ENCODE measurements at regions not wholly inside any gene's neighbourhood (a gene's known extent, or its start where the extent isn't known, plus 50 kb on each side); places are given as distances from the start of the nearest gene placed in this dataset.

DNA sequence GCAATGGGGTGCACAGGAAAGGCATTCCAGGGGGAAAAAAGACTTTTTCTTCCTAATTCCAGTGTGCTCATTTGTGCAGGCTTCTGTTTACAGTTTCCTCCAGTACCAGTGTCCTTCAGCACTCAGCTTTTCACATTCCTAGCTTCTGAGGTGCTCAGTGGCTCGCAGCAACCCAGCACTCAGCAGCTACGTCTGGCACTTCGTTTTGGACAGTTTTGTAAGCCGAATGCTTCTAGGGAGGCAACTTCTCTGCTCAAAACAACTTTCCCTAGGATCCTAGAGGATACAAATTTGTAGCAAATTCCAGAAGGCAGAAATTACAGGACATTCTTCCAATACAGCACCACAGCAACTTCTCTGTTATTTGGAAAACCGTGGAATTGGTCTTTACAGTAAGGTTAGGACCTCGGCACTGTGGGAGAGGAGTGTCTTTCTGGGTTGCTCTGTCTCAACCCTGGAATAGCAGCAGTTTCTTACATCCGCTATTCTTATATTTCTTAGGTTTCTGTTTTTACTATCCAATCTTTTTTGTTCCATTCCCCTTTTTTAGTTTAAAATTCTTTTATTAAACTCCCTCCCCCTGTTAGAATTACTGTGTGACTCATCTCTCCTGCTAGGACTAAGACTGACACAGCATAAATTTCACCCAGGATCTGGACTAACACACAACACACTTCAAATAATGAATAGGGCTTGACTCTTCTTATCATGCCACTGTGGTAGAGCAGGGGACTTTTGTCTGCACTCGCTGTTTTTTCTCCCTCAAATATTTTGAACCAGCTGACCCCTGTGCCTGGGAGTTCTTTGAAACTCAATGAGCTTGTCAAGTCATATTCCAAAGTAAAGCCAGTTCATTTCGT, 1314.7 kb downstream of the FSTL5 start:
- no peak for FAIRE-seq
- H3K4me3 ChIP-seq (ENCODE audit: insufficient read depth, low read depth, low read length) = peak overlapping the region; percentile 62
- Mint-ChIP-seq H3K27me3 (ENCODE audit: low read depth, unreplicated experiment) (no peaks in the 10 kb centered on the region), H3K27ac (ENCODE audit: unreplicated experiment) (peak overlapping the region; percentile 90), H3K4me3 (ENCODE audit: unreplicated experiment) (peak overlapping the region; percentile 50), H3K36me3 (ENCODE audit: low read depth, unreplicated experiment) (no peaks in the 10 kb centered on the region), H3K4me1 (ENCODE audit: low read depth, unreplicated experiment) (peaks cover 25% of the 10 kb centered on the region), H3K9me3 (ENCODE audit: unreplicated experiment) (no peaks in the 10 kb centered on the region)
- peak overlapping the region; percentile 76 for H3K9ac ChIP-seq (ENCODE audit: low read length)
- H3K79me2 ChIP-seq (ENCODE audit: insufficient read depth, low read length) = no peaks in the 10 kb centered on the region
- H3K27me3 ChIP-seq (ENCODE audit: insufficient read depth, low read length) = no peaks in the 10 kb centered on the region
- no peaks in the 10 kb centered on the region for H3K36me3 ChIP-seq (ENCODE audit: insufficient read depth, low read length)
- H3K27ac ChIP-seq (ENCODE audit: low read depth, low read length) = peak overlapping the region; percentile 68
- peak; percentile 45 for DNase-seq (ENCODE audit: low read depth)
- peaks cover 10% of the 10 kb centered on the region for H3K4me1 ChIP-seq (ENCODE audit: insufficient read depth, low read length)
- no peaks in the 10 kb centered on the region for H3K9me3 ChIP-seq (ENCODE audit: insufficient read depth, low read depth, low read length)
- H3K4me2 ChIP-seq (ENCODE audit: low read length) = peak overlapping the region; percentile 89
- no peaks in the 10 kb centered on the region for H4K20me1 ChIP-seq (ENCODE audit: insufficient read depth, low read length)
- TF ChIP-seq EZH2 (IDR thresholded peaks at IDR 0.05; ENCODE audit: insufficient read depth, low read length) = no peak
- TF ChIP-seq, protein P1, sequence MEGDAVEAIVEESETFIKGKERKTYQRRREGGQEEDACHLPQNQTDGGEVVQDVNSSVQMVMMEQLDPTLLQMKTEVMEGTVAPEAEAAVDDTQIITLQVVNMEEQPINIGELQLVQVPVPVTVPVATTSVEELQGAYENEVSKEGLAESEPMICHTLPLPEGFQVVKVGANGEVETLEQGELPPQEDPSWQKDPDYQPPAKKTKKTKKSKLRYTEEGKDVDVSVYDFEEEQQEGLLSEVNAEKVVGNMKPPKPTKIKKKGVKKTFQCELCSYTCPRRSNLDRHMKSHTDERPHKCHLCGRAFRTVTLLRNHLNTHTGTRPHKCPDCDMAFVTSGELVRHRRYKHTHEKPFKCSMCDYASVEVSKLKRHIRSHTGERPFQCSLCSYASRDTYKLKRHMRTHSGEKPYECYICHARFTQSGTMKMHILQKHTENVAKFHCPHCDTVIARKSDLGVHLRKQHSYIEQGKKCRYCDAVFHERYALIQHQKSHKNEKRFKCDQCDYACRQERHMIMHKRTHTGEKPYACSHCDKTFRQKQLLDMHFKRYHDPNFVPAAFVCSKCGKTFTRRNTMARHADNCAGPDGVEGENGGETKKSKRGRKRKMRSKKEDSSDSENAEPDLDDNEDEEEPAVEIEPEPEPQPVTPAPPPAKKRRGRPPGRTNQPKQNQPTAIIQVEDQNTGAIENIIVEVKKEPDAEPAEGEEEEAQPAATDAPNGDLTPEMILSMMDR (IDR thresholded peaks at IDR 0.05; ENCODE audit: insufficient read depth, low read depth, low read length) = no peak
- peak overlapping the region; percentile 88 for H2AFZ ChIP-seq (ENCODE audit: low read depth, low read length)

GRCh38 chr4:160864253-160864652, 1299.5 kb downstream of the FSTL5 start:
- H3K4me3 ChIP-seq (ENCODE audit: insufficient read depth, low read depth, low read length) = no peak overlapping the region
- no peak overlapping the region for H2AFZ ChIP-seq (ENCODE audit: low read depth, low read length)
- Mint-ChIP-seq H3K4me3 (ENCODE audit: unreplicated experiment) (no peak overlapping the region), H3K27ac (ENCODE audit: unreplicated experiment) (no peak overlapping the region), H3K27me3 (ENCODE audit: low read depth, unreplicated experiment) (no peaks in the 10 kb centered on the region), H3K36me3 (ENCODE audit: low read depth, unreplicated experiment) (no peaks in the 10 kb centered on the region), H3K4me1 (ENCODE audit: low read depth, unreplicated experiment) (no peaks in the 10 kb centered on the region), H3K9me3 (ENCODE audit: unreplicated experiment) (no peaks in the 10 kb centered on the region)
- no peaks in the 10 kb centered on the region for H3K9me3 ChIP-seq (ENCODE audit: insufficient read depth, low read depth, low read length)
- no peaks in the 10 kb centered on the region for H3K4me1 ChIP-seq (ENCODE audit: insufficient read depth, low read length)
- no peak overlapping the region for H3K27ac ChIP-seq (ENCODE audit: low read depth, low read length)
- TF ChIP-seq, protein P1 (IDR thresholded peaks at IDR 0.05; ENCODE audit: insufficient read depth, low read depth, low read length) = no peak
- TF ChIP-seq EZH2 (IDR thresholded peaks at IDR 0.05; ENCODE audit: insufficient read depth, low read length) = no peak
- H3K4me2 ChIP-seq (ENCODE audit: low read length) = no peak overlapping the region
- FAIRE-seq (no peak), DNase-seq (ENCODE audit: low read depth) (no peak)
- no peaks in the 10 kb centered on the region for H3K27me3 ChIP-seq (ENCODE audit: insufficient read depth, low read length)
- H3K36me3 ChIP-seq (ENCODE audit: insufficient read depth, low read length) = no peaks in the 10 kb centered on the region
- H4K20me1 ChIP-seq (ENCODE audit: insufficient read depth, low read length) = no peaks in the 10 kb centered on the region
- H3K79me2 ChIP-seq (ENCODE audit: insufficient read depth, low read length) = no peaks in the 10 kb centered on the region
- no peak overlapping the region for H3K9ac ChIP-seq (ENCODE audit: low read length)

GRCh38 chr4:160869899-160870298, 1293.9 kb downstream of the FSTL5 start:
- Mint-ChIP-seq H3K4me3 (ENCODE audit: unreplicated experiment) (no peak overlapping the region), H3K36me3 (ENCODE audit: low read depth, unreplicated experiment) (no peaks in the 10 kb centered on the region), H3K9me3 (ENCODE audit: unreplicated experiment) (no peaks in the 10 kb centered on the region), H3K27ac (ENCODE audit: unreplicated experiment) (no peak overlapping the region), H3K27me3 (ENCODE audit: low read depth, unreplicated experiment) (no peaks in the 10 kb centered on the region), H3K4me1 (ENCODE audit: low read depth, unreplicated experiment) (no peaks in the 10 kb centered on the region)
- DNase-seq (ENCODE audit: low read depth) (no peak), FAIRE-seq (no peak)
- no peaks in the 10 kb centered on the region for H3K4me1 ChIP-seq (ENCODE audit: insufficient read depth, low read length)
- TF ChIP-seq EZH2 (IDR thresholded peaks at IDR 0.05; ENCODE audit: insufficient read depth, low read length) = no peak
- TF ChIP-seq, protein P1 (IDR thresholded peaks at IDR 0.05; ENCODE audit: insufficient read depth, low read depth, low read length) = no peak
- H2AFZ ChIP-seq (ENCODE audit: low read depth, low read length) = no peak overlapping the region
- H3K27me3 ChIP-seq (ENCODE audit: insufficient read depth, low read length) = no peaks in the 10 kb centered on the region
- H3K36me3 ChIP-seq (ENCODE audit: insufficient read depth, low read length) = no peaks in the 10 kb centered on the region
- no peak overlapping the region for H3K9ac ChIP-seq (ENCODE audit: low read length)
- H3K9me3 ChIP-seq (ENCODE audit: insufficient read depth, low read depth, low read length) = no peaks in the 10 kb centered on the region
- H3K4me2 ChIP-seq (ENCODE audit: low read length) = no peak overlapping the region
- H3K4me3 ChIP-seq (ENCODE audit: insufficient read depth, low read depth, low read length) = no peak overlapping the region
- no peak overlapping the region for H3K27ac ChIP-seq (ENCODE audit: low read depth, low read length)
- no peaks in the 10 kb centered on the region for H4K20me1 ChIP-seq (ENCODE audit: insufficient read depth, low read length)
- no peaks in the 10 kb centered on the region for H3K79me2 ChIP-seq (ENCODE audit: insufficient read depth, low read length)
